ENCODE measurements at regions not wholly inside any gene's neighbourhood (a gene's known extent, or its start where the extent isn't known, plus 50 kb on each side); places are given as distances from the start of the nearest gene placed in this dataset.
"Not testable (repeated sequence)": the region's sequence is repeated elsewhere in the genome, so short reads cannot be mapped to it uniquely, and the experiment has no call there.

- TF ChIP-seq CTCF (IDR thresholded peaks at IDR 0.05; ENCODE audit: insufficient read depth, low read length, poor library complexity, severe bottlenecking); EZH2phosphoT487 (conservative IDR thresholded peaks at IDR 0.05; ENCODE audit: low read length): not testable (repeated sequence)
Observed at GRCh38 chr16:33928026-33928425, 468.6 kb downstream of the TP53TG3F start.
